SK-N-SH treated with all-trans-retinoic acid at 6 μM for 48 hours (cell line): ENCODE measurements at regions not wholly inside any gene's neighbourhood (a gene's known extent, or its start where the extent isn't known, plus 50 kb on each side); places are given as distances from the start of the nearest gene placed in this dataset.

Experiments
- ATAC-seq: fragments of 200-7000 bp; cut with Tn5 transposase; 3 replicates; pipeline ENCODE4 v1.9.1; 2020; ENCODE audit warnings: mild to moderate bottlenecking, moderate library complexity
- ARNTL ChIP-seq: fragments of 450-650 bp; formaldehyde crosslinking; IDR thresholded peaks from 2 replicates; pipeline ENCODE4 v1.5.0; 2020; ENCODE audit warnings: low read depth, mild to moderate bottlenecking, moderate library complexity, borderline replicate concordance
- BACH2 ChIP-seq: fragments of 250-450 bp; sonication (Bioruptor Pico); IDR thresholded peaks from 2 replicates; pipeline ENCODE4 v1.9.0; 2021; ENCODE audit warnings: mild to moderate bottlenecking, borderline replicate concordance
- CREB5 ChIP-seq: fragments of 250-450 bp; sonication (Bioruptor Pico); IDR thresholded peaks from 2 replicates; pipeline ENCODE4 v1.5.1; 2020; ENCODE audit warnings: low read depth, mild to moderate bottlenecking, moderate library complexity
- CSDC2 ChIP-seq: fragments of 250-450 bp; sonication (Bioruptor Pico); IDR thresholded peaks from 2 replicates; pipeline ENCODE4 v1.5.0; 2020; ENCODE audit warnings: mild to moderate bottlenecking, moderate library complexity
- ESRRG ChIP-seq: fragments of 250-450 bp; sonication (Bioruptor Pico); IDR thresholded peaks from 2 replicates; pipeline ENCODE4 v1.6.1; 2021; ENCODE audit warnings: mild to moderate bottlenecking
- GLIS3 ChIP-seq: fragments of 250-450 bp; sonication (Bioruptor Pico); IDR thresholded peaks from 2 replicates; pipeline ENCODE4 v1.5.0; 2020; ENCODE audit warnings: mild to moderate bottlenecking, moderate library complexity
- ISL1 ChIP-seq: fragments of 250-450 bp; sonication (Bioruptor Pico); IDR thresholded peaks from 2 replicates; pipeline ENCODE4 v2.1.2; 2022; ENCODE audit warnings: mild to moderate bottlenecking, moderate library complexity
- OSR1 ChIP-seq: fragments of 250-450 bp; sonication (Bioruptor Pico); IDR thresholded peaks from 2 replicates; pipeline ENCODE4 v1.8.0; 2022; ENCODE audit warnings: moderate library complexity, mild to moderate bottlenecking, inconsistent platforms
- RARB ChIP-seq: fragments of 250-450 bp; sonication (Bioruptor Pico); IDR thresholded peaks from 2 replicates; pipeline ENCODE4 v1.8.0; 2021; ENCODE audit warnings: mild to moderate bottlenecking, moderate library complexity
- SNAI2 ChIP-seq: fragments of 250-450 bp; sonication (Bioruptor Pico); IDR thresholded peaks from 2 replicates; pipeline ENCODE4 v1.5.0; 2020; ENCODE audit warnings: mild to moderate bottlenecking, moderate library complexity
- TCF4 ChIP-seq: fragments of 250-450 bp; sonication (Bioruptor Pico); IDR thresholded peaks from 2 replicates; pipeline ENCODE4 v1.8.0; 2021; ENCODE audit warnings: mild to moderate bottlenecking, moderate library complexity, borderline replicate concordance
- TOX ChIP-seq: fragments of 250-450 bp; sonication (Bioruptor Pico); IDR thresholded peaks from 2 replicates; pipeline ENCODE4 v1.8.0; 2021; ENCODE audit warnings: mild to moderate bottlenecking, moderate library complexity, borderline replicate concordance
- ZC3H10 ChIP-seq: fragments of 250-450 bp; sonication (Bioruptor Pico); IDR thresholded peaks from 2 replicates; pipeline ENCODE4 v1.5.1; 2021; ENCODE audit warnings: mild to moderate bottlenecking, moderate library complexity
- ZFP3 ChIP-seq: fragments of 250-450 bp; sonication (Bioruptor Pico); IDR thresholded peaks from 2 replicates; pipeline ENCODE4 v1.5.0; 2020; ENCODE audit warnings: mild to moderate bottlenecking, moderate library complexity
- ZNF565 ChIP-seq: fragments of 450-650 bp; formaldehyde crosslinking; conservative IDR thresholded peaks from 2 replicates; pipeline ENCODE4 v1.5.0; 2020; ENCODE audit warnings: low read depth, mild to moderate bottlenecking, moderate library complexity
- ZNF8 ChIP-seq: fragments of 450-650 bp; formaldehyde crosslinking; IDR thresholded peaks from 2 replicates; pipeline ENCODE4 v1.5.0; 2020; ENCODE audit warnings: mild to moderate bottlenecking, moderate library complexity
- TF ChIP-seq, protein P1 (sequence below): fragments of 250-450 bp; sonication (Bioruptor Pico); IDR thresholded peaks from 2 replicates; pipeline ENCODE4 v1.5.1; 2021; ENCODE audit warnings: mild to moderate bottlenecking, moderate library complexity
- TF ChIP-seq, protein P2 (sequence below): fragments of 250-450 bp; sonication (Bioruptor Pico); IDR thresholded peaks from 2 replicates; pipeline ENCODE4 v1.5.0; 2020; ENCODE audit warnings: mild to moderate bottlenecking, moderate library complexity
- TF ChIP-seq, protein P3 (sequence below): fragments of 250-450 bp; sonication (Bioruptor Pico); IDR thresholded peaks from 2 replicates; pipeline ENCODE4 v1.8.0; 2021; ENCODE audit warnings: low read depth, mild to moderate bottlenecking, moderate library complexity, borderline replicate concordance
- TF ChIP-seq, protein P4 (sequence below): fragments of 250-450 bp; sonication (Bioruptor Pico); IDR thresholded peaks from 2 replicates; pipeline ENCODE4 v1.8.0; 2020; ENCODE audit warnings: mild to moderate bottlenecking, moderate library complexity, borderline replicate concordance

- no peak for TF ChIP-seq CSDC2 (CRISPR knock-in tag)
- no peak for TF ChIP-seq RARB (CRISPR knock-in tag)
- TF ChIP-seq BACH2 (CRISPR knock-in tag), result no peak
- no peak for TF ChIP-seq GLIS3
- no peak for TF ChIP-seq ZC3H10 (CRISPR knock-in tag)
- TF ChIP-seq, protein P1, sequence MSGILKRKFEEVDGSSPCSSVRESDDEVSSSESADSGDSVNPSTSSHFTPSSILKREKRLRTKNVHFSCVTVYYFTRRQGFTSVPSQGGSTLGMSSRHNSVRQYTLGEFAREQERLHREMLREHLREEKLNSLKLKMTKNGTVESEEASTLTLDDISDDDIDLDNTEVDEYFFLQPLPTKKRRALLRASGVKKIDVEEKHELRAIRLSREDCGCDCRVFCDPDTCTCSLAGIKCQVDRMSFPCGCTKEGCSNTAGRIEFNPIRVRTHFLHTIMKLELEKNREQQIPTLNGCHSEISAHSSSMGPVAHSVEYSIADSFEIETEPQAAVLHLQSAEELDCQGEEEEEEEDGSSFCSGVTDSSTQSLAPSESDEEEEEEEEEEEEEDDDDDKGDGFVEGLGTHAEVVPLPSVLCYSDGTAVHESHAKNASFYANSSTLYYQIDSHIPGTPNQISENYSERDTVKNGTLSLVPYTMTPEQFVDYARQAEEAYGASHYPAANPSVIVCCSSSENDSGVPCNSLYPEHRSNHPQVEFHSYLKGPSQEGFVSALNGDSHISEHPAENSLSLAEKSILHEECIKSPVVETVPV, result no peak
- no peak for TF ChIP-seq CREB5
- TF ChIP-seq, protein P2, sequence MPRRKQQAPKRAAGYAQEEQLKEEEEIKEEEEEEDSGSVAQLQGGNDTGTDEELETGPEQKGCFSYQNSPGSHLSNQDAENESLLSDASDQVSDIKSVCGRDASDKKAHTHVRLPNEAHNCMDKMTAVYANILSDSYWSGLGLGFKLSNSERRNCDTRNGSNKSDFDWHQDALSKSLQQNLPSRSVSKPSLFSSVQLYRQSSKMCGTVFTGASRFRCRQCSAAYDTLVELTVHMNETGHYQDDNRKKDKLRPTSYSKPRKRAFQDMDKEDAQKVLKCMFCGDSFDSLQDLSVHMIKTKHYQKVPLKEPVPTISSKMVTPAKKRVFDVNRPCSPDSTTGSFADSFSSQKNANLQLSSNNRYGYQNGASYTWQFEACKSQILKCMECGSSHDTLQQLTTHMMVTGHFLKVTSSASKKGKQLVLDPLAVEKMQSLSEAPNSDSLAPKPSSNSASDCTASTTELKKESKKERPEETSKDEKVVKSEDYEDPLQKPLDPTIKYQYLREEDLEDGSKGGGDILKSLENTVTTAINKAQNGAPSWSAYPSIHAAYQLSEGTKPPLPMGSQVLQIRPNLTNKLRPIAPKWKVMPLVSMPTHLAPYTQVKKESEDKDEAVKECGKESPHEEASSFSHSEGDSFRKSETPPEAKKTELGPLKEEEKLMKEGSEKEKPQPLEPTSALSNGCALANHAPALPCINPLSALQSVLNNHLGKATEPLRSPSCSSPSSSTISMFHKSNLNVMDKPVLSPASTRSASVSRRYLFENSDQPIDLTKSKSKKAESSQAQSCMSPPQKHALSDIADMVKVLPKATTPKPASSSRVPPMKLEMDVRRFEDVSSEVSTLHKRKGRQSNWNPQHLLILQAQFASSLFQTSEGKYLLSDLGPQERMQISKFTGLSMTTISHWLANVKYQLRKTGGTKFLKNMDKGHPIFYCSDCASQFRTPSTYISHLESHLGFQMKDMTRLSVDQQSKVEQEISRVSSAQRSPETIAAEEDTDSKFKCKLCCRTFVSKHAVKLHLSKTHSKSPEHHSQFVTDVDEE (CRISPR knock-in tag), result no peak
- no peak for TF ChIP-seq TCF4 (CRISPR knock-in tag)
- no peak for TF ChIP-seq ARNTL (CRISPR knock-in tag)
- no peak for TF ChIP-seq OSR1
- no peak for TF ChIP-seq TOX (CRISPR knock-in tag)
- ATAC-seq, result no peak
Observed at GRCh38 chr16:35733278-35733965, 2274.0 kb downstream of the TP53TG3F start.

GRCh38 chr16:35733971-35734702 is 2274.7 kb downstream of the TP53TG3F start:
- no peak for TF ChIP-seq TOX (CRISPR knock-in tag)
- TF ChIP-seq ISL1 (CRISPR knock-in tag), result no peak
- TF ChIP-seq RARB (CRISPR knock-in tag), result no peak
- no peak for TF ChIP-seq ESRRG (CRISPR knock-in tag)
- TF ChIP-seq OSR1, result no peak
- no peak for TF ChIP-seq ZNF565 (CRISPR knock-in tag)
- TF ChIP-seq BACH2 (CRISPR knock-in tag), result no peak
- TF ChIP-seq CSDC2 (CRISPR knock-in tag), result no peak
- TF ChIP-seq, protein P3, sequence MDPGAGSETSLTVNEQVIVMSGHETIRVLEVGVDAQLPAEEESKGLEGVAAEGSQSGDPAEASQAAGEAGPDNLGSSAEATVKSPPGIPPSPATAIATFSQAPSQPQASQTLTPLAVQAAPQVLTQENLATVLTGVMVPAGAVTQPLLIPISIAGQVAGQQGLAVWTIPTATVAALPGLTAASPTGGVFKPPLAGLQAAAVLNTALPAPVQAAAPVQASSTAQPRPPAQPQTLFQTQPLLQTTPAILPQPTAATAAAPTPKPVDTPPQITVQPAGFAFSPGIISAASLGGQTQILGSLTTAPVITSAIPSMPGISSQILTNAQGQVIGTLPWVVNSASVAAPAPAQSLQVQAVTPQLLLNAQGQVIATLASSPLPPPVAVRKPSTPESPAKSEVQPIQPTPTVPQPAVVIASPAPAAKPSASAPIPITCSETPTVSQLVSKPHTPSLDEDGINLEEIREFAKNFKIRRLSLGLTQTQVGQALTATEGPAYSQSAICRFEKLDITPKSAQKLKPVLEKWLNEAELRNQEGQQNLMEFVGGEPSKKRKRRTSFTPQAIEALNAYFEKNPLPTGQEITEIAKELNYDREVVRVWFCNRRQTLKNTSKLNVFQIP (CRISPR knock-in tag), result no peak
- TF ChIP-seq ZC3H10 (CRISPR knock-in tag), result no peak
- TF ChIP-seq, protein P2 (CRISPR knock-in tag), result no peak
- no peak for TF ChIP-seq ARNTL (CRISPR knock-in tag)
- no peak for TF ChIP-seq ZFP3
- TF ChIP-seq, protein P4, sequence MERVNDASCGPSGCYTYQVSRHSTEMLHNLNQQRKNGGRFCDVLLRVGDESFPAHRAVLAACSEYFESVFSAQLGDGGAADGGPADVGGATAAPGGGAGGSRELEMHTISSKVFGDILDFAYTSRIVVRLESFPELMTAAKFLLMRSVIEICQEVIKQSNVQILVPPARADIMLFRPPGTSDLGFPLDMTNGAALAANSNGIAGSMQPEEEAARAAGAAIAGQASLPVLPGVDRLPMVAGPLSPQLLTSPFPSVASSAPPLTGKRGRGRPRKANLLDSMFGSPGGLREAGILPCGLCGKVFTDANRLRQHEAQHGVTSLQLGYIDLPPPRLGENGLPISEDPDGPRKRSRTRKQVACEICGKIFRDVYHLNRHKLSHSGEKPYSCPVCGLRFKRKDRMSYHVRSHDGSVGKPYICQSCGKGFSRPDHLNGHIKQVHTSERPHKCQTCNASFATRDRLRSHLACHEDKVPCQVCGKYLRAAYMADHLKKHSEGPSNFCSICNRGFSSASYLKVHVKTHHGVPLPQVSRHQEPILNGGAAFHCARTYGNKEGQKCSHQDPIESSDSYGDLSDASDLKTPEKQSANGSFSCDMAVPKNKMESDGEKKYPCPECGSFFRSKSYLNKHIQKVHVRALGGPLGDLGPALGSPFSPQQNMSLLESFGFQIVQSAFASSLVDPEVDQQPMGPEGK (CRISPR knock-in tag), result no peak
- no peak for TF ChIP-seq GLIS3
- TF ChIP-seq CREB5, result no peak
- TF ChIP-seq SNAI2 (CRISPR knock-in tag), result no peak
- no peak for TF ChIP-seq TCF4 (CRISPR knock-in tag)
- no peak for TF ChIP-seq ZNF8 (CRISPR knock-in tag)
- no peak for ATAC-seq
